Mesothelial cell of epicardium (in vitro differentiated cells): ENCODE measurements at regions not wholly inside any gene's neighbourhood (a gene's known extent, or its start where the extent isn't known, plus 50 kb on each side); places are given as distances from the start of the nearest gene placed in this dataset.

Source experiments
- DNase-seq, 2 experiments: peaks; one replicate each; pipeline ENCODE4 v3.0.0; 2021; ENCODE audit warnings: low spot score in 2 of 2; ENCODE audit not compliant: unreplicated experiment in 2 of 2
- H3K27ac Mint-ChIP-seq: 2 replicates; pipeline ENCODE4 v1.8.0; 2021; ENCODE audit warnings: mixed read lengths
- H3K27me3 Mint-ChIP-seq: 2 replicates; pipeline ENCODE4 v1.8.0; 2021; ENCODE audit warnings: low read depth, mixed read lengths
- H3K36me3 Mint-ChIP-seq: 2 replicates; pipeline ENCODE4 v1.8.0; 2021; ENCODE audit warnings: mixed read lengths
- H3K4me1 Mint-ChIP-seq: 2 replicates; pipeline ENCODE4 v1.8.0; 2021; ENCODE audit warnings: mixed read lengths
- H3K4me3 Mint-ChIP-seq: 2 replicates; pipeline ENCODE4 v1.8.0; 2021; ENCODE audit warnings: mild to moderate bottlenecking, moderate library complexity, mixed read lengths
- H3K9me3 Mint-ChIP-seq: 2 replicates; pipeline ENCODE4 v1.8.0; 2021; ENCODE audit warnings: mixed read lengths
- CTCF ChIP-seq: fragments of 200-600 bp; sonication (generic); IDR thresholded peaks from one replicate; pipeline ENCODE4 v1.5.0; 2021; ENCODE audit warnings: antibody characterized with exemption; ENCODE audit not compliant: unreplicated experiment

- peaks cover 6% of the 10 kb centered on the region for H3K36me3 Mint-ChIP-seq
- H3K27me3 Mint-ChIP-seq = peaks cover 13% of the 10 kb centered on the region
Observed at GRCh38 chr2:7577769-7578168, 660.6 kb downstream of the RNF144A start.

GRCh38 chr2:7584017-7584416, 666.8 kb downstream of the RNF144A start:
- no peaks in the 10 kb centered on the region for H3K4me1 Mint-ChIP-seq

More at GRCh38 chr2:7577769-7578168, 660.6 kb downstream of the RNF144A start:
- no peak overlapping the region for H3K4me3 Mint-ChIP-seq
- no peak for DNase-seq
- no peak for TF ChIP-seq CTCF
- H3K9me3 Mint-ChIP-seq = peaks cover 25% of the 10 kb centered on the region
- H3K4me1 Mint-ChIP-seq = no peaks in the 10 kb centered on the region
- H3K27ac Mint-ChIP-seq = no peak overlapping the region

GRCh38 chr2:7586898-7587297, 669.7 kb downstream of the RNF144A start:
- H3K9me3 Mint-ChIP-seq = peaks cover 3% of the 10 kb centered on the region
- no peak for TF ChIP-seq CTCF

More at GRCh38 chr2:7584017-7584416, 666.8 kb downstream of the RNF144A start:
- Mint-ChIP-seq H3K4me3 (no peak overlapping the region), H3K27me3 (peaks cover 13% of the 10 kb centered on the region), H3K9me3 (peaks cover 9% of the 10 kb centered on the region), H3K27ac (no peak overlapping the region), H3K36me3 (peaks cover 2% of the 10 kb centered on the region)
- TF ChIP-seq CTCF = no peak
- no peak for DNase-seq

GRCh38 chr2:7588295-7588694, 671.1 kb downstream of the RNF144A start:
- no peak overlapping the region for H3K4me3 Mint-ChIP-seq
- no peak for TF ChIP-seq CTCF
- no peak for DNase-seq
- H3K9me3 Mint-ChIP-seq = peaks cover 3% of the 10 kb centered on the region
- peaks cover 8% of the 10 kb centered on the region for H3K27me3 Mint-ChIP-seq
- no peaks in the 10 kb centered on the region for H3K36me3 Mint-ChIP-seq
- H3K4me1 Mint-ChIP-seq = no peaks in the 10 kb centered on the region
- no peak overlapping the region for H3K27ac Mint-ChIP-seq

More at GRCh38 chr2:7586898-7587297, 669.7 kb downstream of the RNF144A start:
- no peak for DNase-seq
- H3K27ac Mint-ChIP-seq = no peak overlapping the region
- no peaks in the 10 kb centered on the region for H3K4me1 Mint-ChIP-seq
- peaks cover 13% of the 10 kb centered on the region for H3K27me3 Mint-ChIP-seq
- H3K36me3 Mint-ChIP-seq = no peaks in the 10 kb centered on the region
- H3K4me3 Mint-ChIP-seq = no peak overlapping the region

GRCh38 chr2:7592618-7593140, 675.5 kb downstream of the RNF144A start:
- Mint-ChIP-seq H3K9me3 (peaks cover 3% of the 10 kb centered on the region), H3K27ac (no peak overlapping the region), H3K36me3 (no peaks in the 10 kb centered on the region), H3K27me3 (peaks cover 17% of the 10 kb centered on the region), H3K4me1 (no peaks in the 10 kb centered on the region), H3K4me3 (no peak overlapping the region)
- TF ChIP-seq CTCF = no peak
- no peak for DNase-seq

GRCh38 chr2:7593360-7593759, 676.1 kb downstream of the RNF144A start:
- Mint-ChIP-seq H3K9me3 (no peaks in the 10 kb centered on the region), H3K4me1 (no peaks in the 10 kb centered on the region), H3K4me3 (no peak overlapping the region), H3K36me3 (no peaks in the 10 kb centered on the region), H3K27me3 (peaks cover 17% of the 10 kb centered on the region), H3K27ac (no peak overlapping the region)
- TF ChIP-seq CTCF = no peak
- DNase-seq = no peak
